Stimulated activated CD4-positive, alpha-beta T cell treated with anti-CD3 and anti-CD28 coated beads, Interleukin-15, amount 100 ng/mL, for 1 hour (primary cell): ENCODE measurements at regions not wholly inside any gene's neighbourhood (a gene's known extent, or its start where the extent isn't known, plus 50 kb on each side); places are given as distances from the start of the nearest gene placed in this dataset.

Experiments
- DNase-seq, 2 donors: peaks; one replicate each; pipeline ENCODE4 v3.0.0-alpha.2; 2020; ENCODE audit warnings: low read depth in 1 of 2, low spot score in 1 of 2

DNA sequence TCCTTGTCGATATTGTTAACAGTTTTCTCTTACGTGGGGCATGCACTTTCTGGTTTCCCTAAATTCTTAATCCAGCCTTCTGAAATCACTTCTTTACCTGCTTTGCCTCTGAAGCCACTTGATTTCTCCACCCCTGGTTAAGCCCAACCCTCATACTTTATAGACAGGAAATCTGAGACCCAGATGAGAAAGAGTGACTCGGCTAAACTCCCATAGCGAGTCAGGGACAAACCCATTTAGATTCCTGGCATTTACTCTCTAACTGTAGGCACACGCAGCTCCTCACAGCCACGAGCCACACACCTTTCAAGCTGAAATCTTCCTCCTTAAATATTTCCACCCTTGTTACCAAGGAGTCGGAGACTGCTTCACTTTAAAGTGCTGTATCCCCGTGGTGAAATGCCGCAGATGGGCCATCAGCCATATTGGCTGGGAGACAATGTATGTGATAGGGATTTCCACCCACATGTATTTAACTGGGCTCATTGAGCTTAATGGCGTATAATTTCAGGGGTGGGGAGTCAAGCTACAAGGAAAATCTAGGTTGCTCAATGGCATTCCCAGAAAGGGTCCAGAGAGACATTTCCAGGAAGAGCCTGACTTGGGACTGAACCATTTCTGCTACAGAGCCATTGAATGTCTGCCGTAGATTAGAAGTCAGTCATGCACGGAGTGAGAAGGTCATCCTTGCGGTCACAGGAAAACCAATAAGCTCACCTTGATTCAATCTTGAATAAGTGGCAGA, 49.9 kb upstream of the GRK3 start:
- no peak for DNase-seq
